NAMALWA (cell line): ENCODE measurements at regions not wholly inside any gene's neighbourhood (a gene's known extent, or its start where the extent isn't known, plus 50 kb on each side); places are given as distances from the start of the nearest gene placed in this dataset.

Experiments
- DNase-seq: peaks from one replicate; pipeline ENCODE4 v3.0.0-alpha.2; 2015; ENCODE audit warnings: low spot score

DNA sequence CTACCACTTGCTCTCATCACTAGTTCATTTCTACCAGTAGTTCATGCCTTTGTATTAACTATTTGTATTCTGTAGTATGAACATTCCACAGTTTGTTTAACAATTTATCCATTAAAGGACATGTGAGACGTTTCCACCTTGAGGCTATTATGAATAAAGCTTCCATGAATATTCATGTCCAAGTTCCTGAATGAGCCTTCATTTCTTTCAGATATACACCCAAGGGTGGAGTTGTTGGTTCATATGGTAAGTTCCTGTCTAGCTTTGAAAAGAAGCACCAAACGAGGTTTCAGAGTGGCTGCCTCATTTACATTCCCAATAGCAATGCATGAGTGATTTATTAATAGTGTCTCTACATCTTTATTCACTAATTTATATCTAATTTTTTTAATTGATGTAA, 407.8 kb upstream of the C16orf82 start:
- DNase-seq, result no peak

DNA sequence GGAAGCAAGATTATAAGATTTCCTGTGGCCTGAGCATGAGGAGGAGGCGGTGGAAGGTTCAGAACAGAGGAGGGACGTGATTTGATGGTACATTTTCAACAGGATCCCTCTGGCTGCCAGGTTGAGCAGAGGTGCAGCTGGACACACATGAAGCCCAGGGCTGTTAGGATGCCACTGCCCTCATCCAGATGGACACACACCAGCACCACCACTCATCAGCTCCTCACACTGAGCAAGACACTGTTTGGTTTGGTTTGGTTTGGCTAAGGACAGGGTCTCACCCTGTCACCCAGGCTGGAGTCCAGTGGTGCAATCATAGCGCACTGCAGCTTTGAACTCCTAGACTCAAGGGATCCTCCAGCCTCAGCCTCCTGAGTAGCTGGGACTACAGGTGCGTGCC, 402.6 kb upstream of the C16orf82 start:
- no peak for DNase-seq

DNA sequence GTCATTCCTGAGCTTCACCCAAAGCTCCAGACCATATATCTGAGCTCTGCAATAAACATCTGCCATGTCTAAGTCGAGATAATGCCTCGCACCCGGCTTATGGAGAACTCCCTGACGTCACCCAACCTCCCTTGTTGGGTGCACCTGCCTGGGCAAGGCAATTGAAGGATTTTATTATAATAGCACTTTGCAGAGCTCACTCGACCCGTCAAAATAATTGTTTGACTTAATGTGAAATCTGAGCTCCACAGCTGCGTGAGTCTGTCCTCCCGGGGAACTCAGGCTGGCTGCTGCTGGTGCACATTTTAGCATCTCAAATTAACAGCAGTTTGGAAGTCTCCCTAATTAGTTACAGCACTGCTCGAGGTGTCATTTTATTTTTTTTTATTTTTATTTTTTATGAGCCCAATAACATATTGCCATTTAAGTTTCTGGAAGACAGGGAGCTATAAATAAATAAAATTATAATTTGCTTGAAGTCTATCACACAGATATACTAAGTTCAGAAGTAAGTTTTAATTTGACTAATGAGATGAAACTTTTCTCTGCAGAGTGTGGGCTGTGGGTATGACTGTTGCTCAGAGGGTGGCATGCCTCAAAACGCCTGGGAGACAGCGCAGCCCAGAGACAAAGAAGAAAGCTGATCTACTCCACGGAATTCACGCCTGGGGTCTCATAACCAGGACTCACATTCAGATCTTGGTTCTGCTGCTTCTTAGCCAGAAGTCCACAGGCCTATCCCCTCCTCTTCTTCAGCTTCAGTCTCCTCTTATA, 401.4 kb upstream of the C16orf82 start:
- DNase-seq, result no peak

DNA sequence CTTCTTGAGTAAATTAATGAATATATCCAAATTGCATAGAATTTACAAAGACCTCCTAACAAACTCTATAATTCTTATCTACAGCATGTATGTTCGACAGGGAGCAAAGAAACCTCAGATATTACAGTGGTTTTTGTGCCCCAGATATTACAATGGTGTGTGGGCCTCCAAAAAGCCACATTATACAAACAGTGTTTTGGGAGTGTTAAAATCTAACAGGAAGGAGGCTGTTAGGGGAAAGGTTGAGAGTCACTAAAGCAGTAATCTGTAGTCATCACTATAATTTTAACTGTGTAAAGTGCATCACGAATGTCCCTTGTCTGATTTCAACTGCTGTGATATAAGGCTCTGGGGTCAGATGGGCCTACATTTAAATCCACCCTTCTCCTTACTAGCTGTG, 400.2 kb upstream of the C16orf82 start:
- DNase-seq, result no peak

DNA sequence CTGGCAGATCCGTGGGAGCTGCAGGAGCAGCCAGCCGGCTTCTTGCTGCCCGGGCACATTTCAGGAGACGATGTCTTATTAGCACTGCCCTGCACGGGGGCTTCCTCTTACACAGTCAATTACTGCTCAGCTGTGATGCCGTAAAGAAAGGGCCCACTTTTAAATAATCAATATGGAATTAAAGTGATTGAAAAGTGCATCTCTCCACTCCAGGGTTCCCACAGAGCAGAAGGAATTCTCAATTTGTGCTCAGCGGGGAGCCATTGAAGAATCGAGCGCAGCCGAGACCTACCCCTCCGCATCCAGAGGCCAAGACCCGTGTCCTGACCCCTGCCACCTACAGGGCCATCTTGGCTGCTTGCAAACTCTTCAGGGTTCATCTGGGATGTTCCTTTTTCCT, 399.4 kb upstream of the C16orf82 start:
- DNase-seq, result no peak

DNA sequence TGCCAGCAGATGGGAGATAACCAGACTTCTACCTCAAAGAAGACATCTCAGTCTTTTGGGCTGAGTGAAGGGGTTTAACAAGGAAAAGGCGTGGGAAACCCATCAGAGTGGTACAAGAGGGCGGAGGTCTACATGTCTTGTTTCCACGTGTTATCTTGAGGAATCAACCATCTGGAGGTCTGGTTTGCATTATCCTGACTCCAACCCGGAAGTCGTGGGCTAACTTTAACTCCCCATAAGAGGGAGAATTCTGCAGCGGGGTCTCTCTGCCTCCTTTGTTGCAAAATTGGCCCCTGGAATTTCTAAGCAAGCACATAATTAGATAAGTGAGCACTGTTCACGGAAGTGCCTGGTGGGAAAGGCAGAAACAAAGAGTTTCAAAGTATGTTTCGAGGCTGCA, 398.7 kb upstream of the C16orf82 start:
- no peak for DNase-seq

DNA sequence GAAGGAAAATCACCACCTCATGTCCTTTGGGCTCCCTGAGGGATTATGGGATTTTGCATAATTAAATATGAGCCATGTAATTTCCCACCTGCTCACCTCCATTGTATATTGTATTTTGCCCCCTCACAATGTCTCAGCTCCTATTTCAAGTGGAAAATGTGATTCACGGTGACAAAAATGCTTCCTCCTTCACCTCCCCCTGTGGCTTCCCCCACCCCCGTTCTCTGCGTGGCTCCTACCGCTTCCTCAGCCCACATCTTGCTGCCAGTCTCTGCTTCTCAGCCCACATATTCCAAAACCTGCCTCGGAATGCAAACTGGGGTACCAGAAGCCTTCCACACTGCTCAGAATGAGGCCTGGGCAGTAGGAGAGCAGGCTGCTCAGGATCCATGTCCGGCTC, 394.5 kb upstream of the C16orf82 start:
- DNase-seq, result no peak

DNA sequence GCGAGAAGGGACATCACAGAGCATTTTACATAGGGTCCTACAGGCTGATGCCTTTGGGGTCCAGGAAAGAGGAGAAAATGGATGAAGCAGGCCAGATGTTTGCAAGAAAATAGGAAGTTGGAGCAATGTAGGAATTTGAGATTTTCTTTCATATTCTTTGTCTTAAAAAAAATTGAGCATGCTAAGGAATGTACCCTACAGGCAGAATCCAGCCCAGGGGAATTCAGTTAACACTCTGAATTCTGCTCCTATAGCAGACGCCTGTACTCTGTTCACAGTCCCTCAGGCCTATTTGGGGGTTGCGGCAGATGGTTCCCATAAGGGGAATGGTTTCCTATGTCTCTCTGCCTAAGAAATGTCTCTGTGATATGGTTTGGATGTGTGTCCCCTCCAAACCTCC, 393.7 kb upstream of the C16orf82 start:
- no peak for DNase-seq

DNA sequence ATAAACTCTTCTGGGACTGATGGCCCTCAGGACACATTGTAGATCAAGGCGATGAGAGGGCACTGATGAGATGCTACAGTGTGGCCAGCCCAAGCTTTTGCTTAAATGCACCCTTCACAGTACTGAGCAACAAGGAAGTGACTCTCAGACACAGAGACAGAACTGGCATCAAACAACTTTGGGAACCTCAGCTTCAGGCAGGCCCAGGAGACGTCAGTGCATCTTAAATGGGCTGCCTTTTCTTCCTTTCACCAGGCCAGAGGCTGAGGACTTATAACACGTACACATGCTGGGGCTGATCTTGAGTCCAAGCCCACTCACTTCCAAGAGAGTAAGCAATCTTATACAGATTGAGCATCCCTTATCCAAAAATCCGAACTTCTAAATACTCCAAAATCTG, 386.1 kb upstream of the C16orf82 start:
- no peak for DNase-seq

DNA sequence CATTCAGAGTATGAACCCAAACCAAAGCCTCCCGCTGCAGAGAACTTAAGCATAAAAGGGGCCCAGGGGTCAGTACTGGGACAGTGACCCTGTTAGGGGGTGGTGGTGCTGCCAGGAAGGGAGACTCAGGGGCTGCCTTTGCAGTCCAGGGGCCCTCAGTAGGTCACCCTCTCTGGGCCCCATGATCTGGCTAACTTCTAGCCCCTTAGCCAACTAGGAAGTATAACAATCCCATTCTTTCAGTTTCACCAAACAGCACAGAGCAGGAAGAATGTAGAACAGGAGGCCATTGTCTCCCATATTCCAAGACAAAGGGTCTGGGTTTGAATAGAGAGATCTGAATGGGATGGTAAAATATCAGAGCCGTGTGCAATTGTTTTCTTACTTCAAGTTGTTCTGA, 378.6 kb upstream of the C16orf82 start:
- no peak for DNase-seq

DNA sequence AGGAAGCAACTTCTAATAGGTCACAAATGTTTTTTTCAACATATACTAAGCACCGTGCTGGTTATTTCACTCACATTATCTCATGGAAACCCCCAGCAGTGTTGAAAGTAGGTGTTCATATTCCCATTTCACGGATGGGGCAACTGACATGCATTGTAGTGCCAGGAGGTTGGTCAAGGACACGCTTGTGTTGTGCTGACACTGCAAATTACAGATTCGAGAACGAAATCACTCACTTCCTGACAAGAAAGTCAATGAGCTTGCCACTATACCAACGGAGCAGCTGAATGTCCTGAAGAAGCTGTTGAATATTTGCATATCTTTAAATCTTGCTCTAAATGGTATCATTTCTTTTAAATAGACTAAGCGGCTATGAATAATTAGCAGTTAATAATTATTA, 378.0 kb upstream of the C16orf82 start:
- DNase-seq, result no peak

DNA sequence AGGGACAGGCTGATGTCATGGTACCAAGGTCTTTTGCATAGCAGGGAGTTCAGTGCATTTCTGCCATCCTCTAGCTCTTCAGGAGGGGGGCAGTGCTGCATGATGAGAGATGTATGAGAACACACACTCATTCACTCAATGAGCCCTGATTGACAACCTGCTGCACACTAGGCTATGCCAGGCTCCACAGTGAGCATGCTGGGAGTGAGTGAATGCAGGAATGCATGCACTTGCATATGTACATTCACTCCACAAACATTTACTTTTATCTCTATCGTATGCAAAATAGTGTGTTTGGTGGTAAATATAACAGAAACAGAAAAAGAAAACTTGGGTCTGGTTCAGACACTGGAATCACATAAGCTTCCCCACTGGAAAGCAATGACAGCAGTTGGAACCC, 374.1 kb upstream of the C16orf82 start:
- no peak for DNase-seq

DNA sequence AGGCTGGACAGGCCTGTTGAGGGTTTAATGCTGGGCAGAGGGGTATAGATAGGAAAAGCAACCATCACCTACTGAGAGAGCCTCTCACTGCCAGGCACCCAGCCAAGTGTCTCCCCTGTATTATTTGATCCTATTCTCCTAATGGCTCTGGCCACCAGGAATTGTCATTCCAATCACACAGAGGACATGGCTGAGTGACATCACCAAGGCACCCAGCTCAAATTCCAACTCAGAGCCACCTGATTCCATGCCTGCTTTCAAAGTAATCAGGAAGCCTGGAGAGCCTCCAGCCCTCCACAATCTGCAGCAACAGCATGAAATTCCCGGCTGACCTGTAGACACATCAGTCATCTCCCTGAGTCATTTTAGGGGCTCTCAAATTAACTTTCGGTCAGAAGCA, 368.9 kb upstream of the C16orf82 start:
- no peak for DNase-seq

DNA sequence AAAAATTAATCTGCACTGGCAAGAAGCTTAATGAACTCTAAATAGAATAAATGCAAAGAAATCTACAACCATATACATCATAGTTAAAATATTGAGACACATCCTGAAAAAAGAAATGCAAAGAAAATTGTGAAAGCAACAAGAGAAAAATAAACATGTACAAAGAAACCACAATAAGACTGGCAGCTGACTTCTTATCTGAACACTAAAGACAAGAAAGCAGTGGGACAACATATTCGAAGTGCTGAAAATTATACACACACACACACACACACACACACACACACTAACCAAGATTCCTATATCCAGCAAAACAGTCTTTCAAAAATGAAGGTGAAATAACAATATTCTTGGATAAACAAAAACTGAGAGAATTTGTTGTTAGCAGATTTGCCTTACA, 366.5 kb upstream of the C16orf82 start:
- no peak for DNase-seq

DNA sequence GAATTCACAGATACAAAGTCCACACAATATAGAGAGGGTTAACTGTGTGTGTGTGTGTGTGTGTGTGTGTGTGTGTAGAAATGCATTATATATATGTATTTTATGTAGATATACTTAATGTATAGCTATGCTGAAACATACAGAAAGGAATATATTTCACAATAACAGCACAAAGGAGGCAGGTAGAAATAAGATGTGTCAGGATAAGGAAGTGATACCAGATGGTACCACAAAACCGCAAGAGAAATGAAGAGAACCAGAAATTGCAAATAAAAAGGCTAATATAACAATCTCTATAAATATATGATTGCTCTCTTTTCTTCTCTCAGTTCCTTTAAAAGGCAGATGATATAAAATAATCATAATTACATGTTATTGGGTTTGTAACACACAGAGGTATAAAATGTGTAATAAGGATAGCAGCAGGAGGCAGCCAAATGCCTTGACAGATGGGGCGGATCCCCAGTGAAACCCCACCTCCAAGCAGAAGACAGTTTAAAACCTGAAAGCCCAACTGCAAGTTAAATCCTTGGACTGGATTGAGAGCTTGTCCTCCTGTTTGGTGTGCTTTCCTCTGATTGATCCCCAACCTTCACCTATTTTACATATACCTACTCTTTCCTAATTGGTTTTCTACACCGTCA, 365.4 kb upstream of the C16orf82 start:
- DNase-seq, result peak; percentile 73

DNA sequence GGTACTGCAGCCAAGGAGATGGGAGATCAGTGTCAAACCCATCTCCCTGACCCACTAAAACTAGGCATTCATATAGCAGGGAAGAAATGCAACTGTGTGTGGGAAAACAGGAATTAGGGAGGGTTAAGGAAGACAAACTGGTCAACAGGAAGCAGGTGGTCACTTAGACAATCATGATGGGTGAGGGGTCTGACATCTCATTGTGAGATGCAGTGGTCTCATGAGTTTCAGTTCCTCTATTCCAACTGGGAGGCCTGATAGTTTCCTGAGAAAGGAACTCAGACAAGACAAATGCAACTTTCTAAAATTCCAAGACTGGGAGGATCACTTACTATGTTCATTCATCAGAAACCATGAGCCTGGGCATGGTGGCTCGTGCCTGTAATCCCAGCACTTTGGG, 361.4 kb upstream of the C16orf82 start:
- peak; percentile 24 for DNase-seq

DNA sequence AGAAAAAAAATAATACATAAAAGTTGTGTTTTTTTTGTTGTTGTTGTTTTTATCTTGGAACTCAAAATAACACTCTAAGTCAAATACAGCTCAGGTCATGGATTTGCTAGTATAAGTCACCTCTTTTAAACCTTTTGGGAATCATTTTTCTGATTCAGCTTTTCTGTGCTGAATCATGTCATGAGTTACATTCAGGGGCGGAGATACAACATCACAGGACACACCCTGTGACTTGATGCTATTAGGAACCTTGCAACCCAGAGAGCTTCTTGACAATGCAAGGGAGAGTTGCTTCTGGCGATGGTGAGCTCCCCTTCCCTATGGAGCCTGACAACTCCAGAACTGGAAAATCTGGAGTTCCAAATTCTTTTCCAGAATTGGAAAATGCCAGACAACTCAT, 358.3 kb upstream of the C16orf82 start:
- no peak for DNase-seq

DNA sequence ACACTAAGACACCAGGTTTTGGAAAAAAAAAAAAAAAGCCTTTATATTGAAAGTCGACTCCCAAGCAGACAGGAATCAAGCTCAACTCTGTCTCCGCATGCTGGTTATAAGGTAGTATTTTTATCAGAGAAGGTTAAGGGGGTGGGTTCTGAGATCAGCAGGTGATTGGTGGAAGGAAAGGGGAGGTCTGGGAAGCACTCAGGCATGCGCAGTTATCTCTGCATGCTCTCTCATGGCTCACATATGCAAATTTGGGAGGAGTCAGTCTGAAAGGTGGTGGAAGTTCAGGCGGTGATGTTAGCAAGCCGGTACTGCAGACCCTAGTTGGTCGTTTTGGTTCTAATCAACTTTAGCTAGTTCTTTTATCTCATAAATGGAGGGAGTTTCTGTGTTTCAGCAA, 357.6 kb upstream of the C16orf82 start:
- DNase-seq, result peak; percentile 95

DNA sequence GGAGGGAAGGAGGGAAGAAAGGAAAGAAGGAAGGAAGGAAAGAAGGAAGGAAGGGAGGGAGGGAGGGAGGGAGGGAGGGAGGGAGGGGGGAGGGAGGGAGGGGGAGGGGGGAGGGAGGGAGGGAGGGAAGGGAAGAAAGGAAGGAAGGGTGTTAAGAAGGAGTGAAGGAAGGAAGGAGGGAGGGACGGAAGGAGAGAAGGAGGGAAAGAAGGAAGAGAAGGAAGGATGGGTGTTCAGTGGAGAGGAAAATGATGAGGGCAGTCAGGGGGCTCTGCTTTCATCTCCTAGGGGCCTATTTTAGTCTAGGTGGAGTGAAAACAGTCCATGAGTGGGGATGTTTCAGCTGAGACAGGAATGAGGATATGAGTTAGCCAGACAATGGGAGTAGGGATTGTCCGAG, 357.0 kb upstream of the C16orf82 start:
- DNase-seq, result no peak

DNA sequence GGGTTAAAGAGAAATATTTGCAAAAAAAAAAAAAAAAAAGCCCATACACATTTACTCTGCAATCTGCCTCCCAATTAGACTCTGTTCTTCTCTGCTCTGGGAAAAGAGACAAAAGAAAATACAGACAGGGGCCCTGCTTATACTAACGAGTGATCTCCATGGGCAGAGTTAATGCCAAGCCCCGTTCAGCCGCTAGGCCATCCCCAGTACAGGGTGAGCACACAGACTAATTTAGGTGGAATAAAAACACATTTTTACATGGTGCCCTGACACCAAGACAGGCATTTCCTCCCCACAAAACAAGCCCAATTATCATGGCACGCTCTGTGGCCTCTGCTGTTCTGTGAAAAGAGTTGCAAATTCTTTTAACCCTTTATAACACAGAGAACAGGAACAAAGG, 356.3 kb upstream of the C16orf82 start:
- DNase-seq, result no peak

DNA sequence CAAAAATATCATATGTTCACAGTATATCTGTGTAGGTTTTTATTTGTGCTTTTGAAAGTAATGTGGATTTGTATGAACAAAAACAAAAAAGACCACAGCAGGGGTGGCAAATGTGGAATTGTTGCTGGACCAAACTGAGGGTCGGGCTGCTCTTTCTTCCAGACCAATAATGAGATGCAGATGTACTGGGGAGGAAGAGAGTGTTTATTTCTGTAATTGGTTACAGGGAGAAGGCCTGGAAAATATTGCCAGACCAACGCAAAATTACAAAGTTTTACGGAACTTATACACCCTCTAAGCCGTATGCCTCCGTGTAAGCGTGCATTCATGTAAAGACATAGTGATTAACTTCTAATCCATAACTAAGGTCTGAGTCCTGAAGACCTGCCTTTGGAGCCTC, 353.9 kb upstream of the C16orf82 start:
- DNase-seq, result no peak

DNA sequence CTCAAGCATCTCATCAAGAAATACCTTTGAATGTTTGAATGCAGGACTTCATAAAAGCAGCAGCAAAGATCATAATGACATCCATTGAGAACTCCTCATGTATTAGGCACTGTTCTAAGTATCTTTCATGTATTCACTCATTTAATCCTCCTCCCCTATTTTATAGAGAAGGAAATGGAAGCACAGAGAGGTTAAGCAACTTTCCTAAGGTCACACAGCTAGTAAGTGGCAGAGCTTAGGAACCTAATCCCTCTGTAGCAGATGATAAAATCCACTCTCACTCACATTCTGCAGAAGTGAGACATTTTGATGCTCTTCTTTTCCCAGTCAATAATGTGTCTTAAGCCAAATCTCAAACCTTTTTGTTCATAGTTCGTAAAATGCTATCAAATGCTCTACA, 350.8 kb upstream of the C16orf82 start:
- no peak for DNase-seq

DNA sequence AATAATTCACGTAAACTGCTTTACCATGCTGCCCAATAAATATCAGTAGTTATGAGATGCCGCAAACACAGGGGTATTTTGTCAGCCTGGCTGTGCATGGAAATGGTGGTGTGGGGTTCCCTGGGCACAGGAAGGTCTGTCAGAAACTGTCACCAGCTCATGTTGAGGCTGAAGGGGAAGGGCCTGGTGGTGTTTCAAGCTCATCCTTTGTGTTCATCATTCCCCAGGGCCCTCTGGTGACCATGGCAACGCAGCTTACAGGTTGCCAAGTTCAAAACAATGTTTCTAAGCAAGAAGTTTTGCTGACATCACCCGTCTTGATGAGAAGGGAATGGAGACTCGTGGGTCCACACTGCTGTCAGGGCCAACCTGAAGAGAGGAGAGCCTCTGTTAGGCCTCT, 348.9 kb upstream of the C16orf82 start:
- DNase-seq, result peak; percentile 37

DNA sequence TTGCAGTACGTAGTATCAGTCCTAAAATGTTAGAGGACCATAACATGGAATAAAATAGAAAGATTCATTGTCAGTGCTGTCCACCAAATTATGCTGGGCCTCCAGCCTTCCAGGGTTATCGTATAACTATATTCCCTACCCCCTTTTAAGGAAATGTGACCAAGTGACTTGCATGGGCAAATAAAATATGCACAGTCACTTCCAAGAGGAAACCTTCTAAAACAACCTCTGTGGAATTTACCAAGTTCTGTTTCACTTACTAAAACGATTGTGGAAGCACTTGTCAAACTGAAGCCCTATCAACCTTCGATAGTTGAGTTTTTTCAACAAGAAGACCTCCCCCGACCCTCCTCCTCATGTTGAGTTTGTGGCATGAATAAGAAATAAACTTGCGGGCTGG, 345.4 kb upstream of the C16orf82 start:
- no peak for DNase-seq
